Activated naive CD4-positive, alpha-beta T cell treated with anti-CD3 and anti-CD28 coated beads, Interleukin-2, amount 10 ng/mL, durations not matched to agents 7 days and 5 days (primary cell): ENCODE measurements at regions not wholly inside any gene's neighbourhood (a gene's known extent, or its start where the extent isn't known, plus 50 kb on each side); places are given as distances from the start of the nearest gene placed in this dataset.

Source experiments
- CTCF ChIA-PET: fragments of 350-600 bp; sonication (Branson Sonifier 250); formaldehyde crosslinking; loops from one replicate; lab custom pipeline; 2021; ENCODE audit warnings: antibody characterized with exemption; lab: Charles Lee
- DNase-seq: peaks from one replicate; pipeline ENCODE4 v3.0.0-alpha.2; 2020
- H3K27ac Mint-ChIP-seq: one replicate; pipeline ENCODE4 v1.8.0; 2021; ENCODE audit warnings: mild to moderate bottlenecking, moderate library complexity, mixed read lengths
- H3K27me3 Mint-ChIP-seq: one replicate; pipeline ENCODE4 v1.8.0; 2021; ENCODE audit warnings: mild to moderate bottlenecking, mixed read lengths
- H3K36me3 Mint-ChIP-seq: one replicate; pipeline ENCODE4 v1.8.0; 2021; ENCODE audit warnings: mixed read lengths
- H3K4me1 Mint-ChIP-seq: one replicate; pipeline ENCODE4 v1.8.0; 2021; ENCODE audit warnings: mixed read lengths
- H3K4me3 Mint-ChIP-seq: one replicate; pipeline ENCODE4 v1.8.0; 2021; ENCODE audit warnings: mild to moderate bottlenecking, moderate library complexity, mixed read lengths
- H3K9me3 Mint-ChIP-seq: one replicate; pipeline ENCODE4 v1.8.0; 2021; ENCODE audit warnings: mixed read lengths

DNA sequence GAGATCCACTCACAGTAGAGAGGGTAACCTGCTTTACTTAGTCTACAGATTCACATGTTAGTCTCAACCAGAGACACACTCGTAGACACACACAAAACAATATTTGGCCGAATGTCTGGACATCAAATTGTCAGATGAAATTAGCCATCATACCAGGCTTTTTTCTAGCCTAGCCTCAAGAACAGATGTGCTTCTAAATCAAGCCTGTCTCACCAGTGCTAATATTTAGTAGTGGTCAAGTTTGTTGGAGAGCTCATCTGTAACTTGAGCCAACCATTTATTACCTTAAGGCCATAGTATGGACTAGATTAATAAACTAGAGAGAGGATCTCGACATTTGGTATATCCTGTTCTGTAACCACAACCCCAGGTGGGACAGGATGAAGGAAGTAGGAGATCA lies 1118.8 kb upstream of the MAP3K7 start:
- Mint-ChIP-seq H3K9me3 (peaks cover 3% of the 10 kb centered on the region), H3K27ac (no peak overlapping the region), H3K4me3 (no peak overlapping the region), H3K4me1 (no peaks in the 10 kb centered on the region), H3K27me3 (no peaks in the 10 kb centered on the region), H3K36me3 (no peaks in the 10 kb centered on the region)
- CTCF ChIA-PET: no interaction called here
- DNase-seq: no peak

DNA sequence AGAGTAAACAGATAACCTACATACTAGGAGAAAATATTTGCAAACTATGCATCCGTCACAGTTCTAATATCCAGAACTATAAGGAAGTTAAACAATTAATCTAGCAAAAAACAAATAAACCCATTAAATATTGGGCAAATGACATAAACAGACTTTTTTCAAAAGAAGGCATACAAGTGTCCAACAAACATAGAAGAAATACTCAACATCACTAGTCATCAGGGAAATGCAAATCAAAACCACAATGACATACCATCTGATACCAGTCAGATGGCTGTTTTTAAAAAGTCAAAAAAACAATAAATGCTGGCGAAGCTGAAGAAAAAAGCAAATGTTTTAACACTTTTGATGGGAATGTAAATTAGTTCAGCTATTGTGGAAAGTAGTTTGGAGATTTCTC lies 1117.7 kb upstream of the MAP3K7 start:
- H3K9me3 Mint-ChIP-seq: peaks cover 3% of the 10 kb centered on the region
- no peaks in the 10 kb centered on the region for H3K36me3 Mint-ChIP-seq

DNA sequence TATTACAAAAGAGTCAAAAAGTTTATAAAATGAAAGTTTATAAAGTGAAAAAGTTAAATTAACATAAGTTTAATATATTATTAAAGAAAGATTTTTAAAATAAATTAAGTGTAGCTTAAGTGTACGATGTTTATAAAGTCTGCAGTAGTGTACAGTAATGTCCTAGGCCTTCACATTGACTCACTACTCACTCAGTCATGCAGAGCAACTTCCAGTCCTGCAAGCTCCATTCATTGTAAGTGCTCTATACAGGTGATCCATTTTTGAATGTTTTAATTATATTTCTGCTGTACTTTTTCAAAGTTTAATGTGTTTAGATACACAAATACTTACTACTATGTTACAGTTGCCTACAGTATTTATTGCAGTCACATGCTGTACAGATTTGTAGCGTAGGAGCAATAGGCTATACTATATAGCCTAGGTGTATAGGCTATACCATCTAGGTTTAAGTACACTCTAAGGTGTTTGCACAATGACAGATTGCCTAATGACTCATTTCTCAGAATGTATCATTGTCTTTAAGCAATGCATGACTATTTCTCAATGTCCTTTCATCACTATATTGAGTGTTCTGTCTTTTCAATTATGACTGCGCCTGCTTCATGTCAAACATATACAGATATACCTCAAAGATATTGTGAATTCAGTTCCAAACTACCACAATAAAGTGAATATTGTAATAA lies 1110.3 kb upstream of the MAP3K7 start:
- DNase-seq: no peak
- H3K4me3 Mint-ChIP-seq: no peak overlapping the region
- H3K4me1 Mint-ChIP-seq: no peaks in the 10 kb centered on the region
- CTCF ChIA-PET: no interaction called here
- no peak overlapping the region for H3K27ac Mint-ChIP-seq
- no peaks in the 10 kb centered on the region for H3K27me3 Mint-ChIP-seq
- no peaks in the 10 kb centered on the region for H3K36me3 Mint-ChIP-seq
- peaks cover 3% of the 10 kb centered on the region for H3K9me3 Mint-ChIP-seq

More for the DNA sequence above, 1117.7 kb upstream of the MAP3K7 start:
- H3K27me3 Mint-ChIP-seq: no peaks in the 10 kb centered on the region
- H3K27ac Mint-ChIP-seq: no peak overlapping the region
- CTCF ChIA-PET: no interaction called here
- H3K4me3 Mint-ChIP-seq: no peak overlapping the region
- DNase-seq: no peak
- H3K4me1 Mint-ChIP-seq: no peaks in the 10 kb centered on the region

DNA sequence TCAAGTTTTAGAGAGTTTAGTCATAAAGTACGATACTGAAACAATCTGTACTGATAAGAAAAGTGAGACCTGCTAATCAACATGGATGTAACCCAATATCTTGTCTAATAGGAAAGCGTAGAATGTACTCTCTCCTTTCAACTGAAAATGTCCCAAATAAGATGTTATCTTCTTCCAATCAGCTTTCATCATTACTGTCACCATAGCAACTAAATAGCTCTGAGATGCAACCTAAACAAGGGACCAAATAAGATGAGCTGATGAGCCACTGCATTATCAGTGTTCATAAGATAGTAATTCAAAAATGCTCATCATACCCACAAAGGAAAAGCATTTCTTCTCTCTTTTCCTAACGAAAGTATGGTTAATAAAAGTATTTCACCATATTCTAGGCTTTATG lies 1108.3 kb upstream of the MAP3K7 start:
- CTCF ChIA-PET: no interaction called here
- Mint-ChIP-seq H3K36me3 (no peaks in the 10 kb centered on the region), H3K27me3 (no peaks in the 10 kb centered on the region), H3K27ac (no peak overlapping the region), H3K9me3 (no peaks in the 10 kb centered on the region), H3K4me1 (no peaks in the 10 kb centered on the region), H3K4me3 (no peak overlapping the region)
- DNase-seq: no peak

DNA sequence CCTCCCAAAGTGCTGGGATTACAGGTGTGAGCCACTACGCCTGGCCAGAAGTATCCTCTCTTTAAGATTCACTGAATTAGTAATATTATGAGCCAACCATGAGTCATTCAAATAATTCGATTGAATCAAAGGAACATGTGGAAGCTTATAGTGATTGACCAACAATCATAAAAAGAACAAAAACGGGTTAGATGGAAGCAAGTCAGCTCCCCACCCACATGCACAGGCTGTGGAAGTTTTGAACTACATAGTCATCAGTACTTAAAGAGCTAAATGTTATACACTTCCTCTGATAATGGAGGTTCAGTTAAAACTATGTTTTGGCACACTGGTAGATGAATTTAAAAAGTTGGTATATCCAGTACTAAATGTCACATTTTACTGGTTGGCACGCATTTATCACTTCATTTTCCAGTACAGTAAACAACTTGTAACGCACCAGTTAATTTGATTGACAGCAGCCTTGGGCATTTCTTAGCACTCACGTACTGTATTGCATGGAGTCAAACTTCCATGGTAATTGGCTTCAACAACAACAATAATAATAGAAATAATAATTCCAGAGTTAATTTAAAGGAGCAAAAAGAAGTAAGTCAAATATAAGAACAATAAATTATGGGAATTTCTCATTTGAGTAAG lies 1107.3 kb upstream of the MAP3K7 start:
- CTCF ChIA-PET: no interaction called here
- Mint-ChIP-seq H3K4me1 (no peaks in the 10 kb centered on the region), H3K27me3 (no peaks in the 10 kb centered on the region), H3K36me3 (no peaks in the 10 kb centered on the region), H3K9me3 (no peaks in the 10 kb centered on the region), H3K4me3 (no peak overlapping the region), H3K27ac (no peak overlapping the region)
- no peak for DNase-seq

DNA sequence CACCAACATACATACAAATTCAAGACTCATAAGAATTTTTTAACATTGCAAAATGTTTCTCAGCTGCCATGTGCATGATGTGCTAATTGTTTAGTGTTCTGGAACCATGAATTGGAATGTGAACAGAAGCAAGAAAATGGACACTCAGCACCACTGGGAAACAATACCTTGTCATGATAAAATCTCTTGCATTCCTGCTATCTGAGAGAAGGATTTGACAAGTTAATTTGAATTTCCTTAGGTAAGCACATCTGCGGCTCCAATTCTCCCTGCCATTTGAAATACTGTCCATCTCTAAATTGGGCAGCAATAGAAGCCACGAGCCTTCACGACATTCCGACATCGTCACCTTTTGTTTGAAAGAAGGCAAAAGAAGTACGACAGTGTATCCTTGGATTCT lies 1104.6 kb upstream of the MAP3K7 start:
- H3K27ac Mint-ChIP-seq: no peak overlapping the region
- H3K4me1 Mint-ChIP-seq: no peaks in the 10 kb centered on the region
- DNase-seq: no peak
- no peaks in the 10 kb centered on the region for H3K9me3 Mint-ChIP-seq
- H3K27me3 Mint-ChIP-seq: no peaks in the 10 kb centered on the region
- CTCF ChIA-PET: no interaction called here
- no peak overlapping the region for H3K4me3 Mint-ChIP-seq
- H3K36me3 Mint-ChIP-seq: no peaks in the 10 kb centered on the region

DNA sequence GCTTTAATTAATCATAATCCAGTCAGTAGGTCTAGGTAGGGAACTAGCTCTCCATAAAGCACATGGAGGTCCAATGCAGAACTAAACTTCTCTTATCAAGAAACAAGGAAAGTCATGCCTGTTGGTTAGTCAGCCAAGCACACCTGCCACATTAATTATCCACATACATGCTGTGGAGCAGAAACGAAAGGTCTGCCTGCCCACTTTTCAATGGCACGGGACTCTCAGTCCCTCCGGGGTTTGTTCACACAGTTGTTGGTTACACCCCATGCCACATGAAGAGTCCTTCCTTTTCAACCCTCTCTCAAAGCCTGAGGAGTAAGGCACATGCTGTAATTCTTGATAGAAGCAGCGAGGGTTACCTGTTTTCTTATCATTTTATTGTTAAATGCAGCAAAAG lies 1096.4 kb upstream of the MAP3K7 start:
- Mint-ChIP-seq H3K36me3 (no peaks in the 10 kb centered on the region), H3K9me3 (no peaks in the 10 kb centered on the region), H3K27ac (no peak overlapping the region), H3K4me3 (no peak overlapping the region), H3K27me3 (no peaks in the 10 kb centered on the region), H3K4me1 (no peaks in the 10 kb centered on the region)
- CTCF ChIA-PET: no interaction called here
- no peak for DNase-seq

DNA sequence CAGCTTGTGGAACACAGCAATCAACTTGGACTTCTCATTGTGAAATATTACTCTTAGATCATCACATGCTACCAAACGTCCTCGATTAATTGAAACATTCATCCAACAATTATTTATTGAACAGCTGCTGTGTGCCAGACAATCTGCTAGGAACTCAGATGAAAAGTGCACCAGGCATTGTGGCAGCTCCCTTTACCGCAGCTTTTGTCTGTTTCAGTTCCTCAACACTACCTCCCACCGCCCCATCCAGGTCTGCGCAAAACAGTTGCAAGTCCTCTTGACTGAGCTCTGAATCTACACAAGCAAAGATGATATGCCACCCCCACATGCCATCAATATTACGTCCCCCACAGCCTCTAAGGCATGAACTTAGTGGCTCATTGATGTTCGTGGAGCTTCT lies 1094.4 kb upstream of the MAP3K7 start:
- Mint-ChIP-seq H3K9me3 (no peaks in the 10 kb centered on the region), H3K4me1 (no peaks in the 10 kb centered on the region), H3K27ac (no peak overlapping the region), H3K27me3 (no peaks in the 10 kb centered on the region), H3K36me3 (no peaks in the 10 kb centered on the region), H3K4me3 (no peak overlapping the region)
- CTCF ChIA-PET: no interaction called here
- no peak for DNase-seq

DNA sequence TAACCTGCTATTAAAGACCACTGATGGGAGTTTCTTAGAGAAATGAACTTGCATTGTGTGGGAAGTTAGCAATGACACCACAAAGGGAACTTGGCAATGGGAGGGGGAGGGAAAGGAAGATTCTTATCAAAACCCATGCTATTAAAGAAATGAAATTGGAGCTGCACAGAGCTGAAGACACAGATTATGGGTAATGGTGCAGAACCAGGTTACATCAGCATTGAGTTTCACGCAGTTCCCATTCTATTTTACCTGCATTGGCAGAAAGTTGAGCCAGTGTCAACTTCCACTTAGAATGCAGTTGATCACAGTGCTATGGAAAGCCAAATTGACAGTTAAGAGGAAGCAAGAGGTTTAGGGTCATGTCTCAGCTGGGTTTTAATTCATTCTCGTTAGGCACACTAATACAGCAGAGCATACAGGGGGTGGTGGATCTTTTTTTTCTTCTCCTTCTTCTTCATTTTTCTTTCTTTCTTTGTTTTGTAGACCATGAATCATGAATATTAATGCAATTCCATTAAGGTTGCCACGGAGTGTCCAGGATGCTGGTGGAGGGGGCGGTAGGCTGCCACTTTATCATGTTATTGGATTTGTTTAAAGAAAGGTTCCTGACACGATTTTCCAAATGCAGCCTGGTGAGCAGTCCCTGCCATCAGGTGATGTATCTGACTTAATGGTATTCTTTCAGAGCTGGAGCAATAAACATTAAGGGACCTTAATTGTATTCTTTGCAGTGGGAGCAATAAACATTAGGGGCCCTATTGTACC lies 1092.0 kb upstream of the MAP3K7 start:
- H3K36me3 Mint-ChIP-seq: no peaks in the 10 kb centered on the region
- no peaks in the 10 kb centered on the region for H3K27me3 Mint-ChIP-seq
- no peak for DNase-seq
- no peaks in the 10 kb centered on the region for H3K9me3 Mint-ChIP-seq
- H3K4me1 Mint-ChIP-seq: no peaks in the 10 kb centered on the region
- no peak overlapping the region for H3K4me3 Mint-ChIP-seq
- CTCF ChIA-PET: no interaction called here
- no peak overlapping the region for H3K27ac Mint-ChIP-seq

DNA sequence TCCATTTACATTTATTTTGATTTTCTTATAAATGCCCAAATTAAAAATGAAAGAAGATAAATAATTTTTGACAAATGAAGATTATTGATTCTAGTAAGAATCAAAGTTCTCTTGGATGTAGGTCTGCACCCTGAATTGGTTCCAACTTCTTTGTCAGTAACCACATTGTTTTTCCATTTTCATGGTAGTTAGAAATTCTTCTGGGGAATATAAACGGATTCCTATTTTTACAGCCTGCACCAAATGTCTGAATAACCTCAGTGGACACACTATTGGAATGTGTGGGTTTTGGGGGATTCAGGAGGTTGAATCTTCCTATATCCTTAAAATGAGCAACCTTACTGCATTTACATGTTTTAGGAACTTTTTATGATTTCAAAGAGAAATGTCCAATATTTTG lies 1085.3 kb upstream of the MAP3K7 start:
- no peak for DNase-seq
- no peaks in the 10 kb centered on the region for H3K4me1 Mint-ChIP-seq
- H3K36me3 Mint-ChIP-seq: no peaks in the 10 kb centered on the region
- peaks cover 2% of the 10 kb centered on the region for H3K9me3 Mint-ChIP-seq
- CTCF ChIA-PET: no interaction called here
- no peak overlapping the region for H3K4me3 Mint-ChIP-seq
- H3K27ac Mint-ChIP-seq: no peak overlapping the region
- no peaks in the 10 kb centered on the region for H3K27me3 Mint-ChIP-seq

DNA sequence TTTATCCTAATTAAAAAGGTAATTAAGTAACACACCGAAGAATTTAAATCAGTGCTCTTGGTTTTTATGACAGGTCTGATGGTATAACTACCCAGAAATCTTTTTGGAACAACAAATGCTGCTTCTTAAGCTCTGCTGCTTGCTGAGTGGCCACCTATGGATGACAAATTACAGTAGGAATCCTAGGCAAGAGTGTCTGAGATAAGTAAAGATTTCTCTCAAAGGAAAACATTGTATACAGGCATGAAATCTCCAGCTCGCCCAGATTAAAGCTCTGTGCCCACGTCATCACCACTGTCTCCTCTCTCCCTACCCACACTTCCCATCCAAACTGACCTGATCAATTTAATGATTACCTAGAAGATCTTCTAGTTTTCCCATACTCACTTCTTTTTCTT lies 1083.0 kb upstream of the MAP3K7 start:
- Mint-ChIP-seq H3K27ac (no peak overlapping the region), H3K36me3 (no peaks in the 10 kb centered on the region), H3K9me3 (peaks cover 2% of the 10 kb centered on the region), H3K4me1 (no peaks in the 10 kb centered on the region), H3K27me3 (no peaks in the 10 kb centered on the region), H3K4me3 (no peak overlapping the region)
- CTCF ChIA-PET: no interaction called here
- no peak for DNase-seq

DNA sequence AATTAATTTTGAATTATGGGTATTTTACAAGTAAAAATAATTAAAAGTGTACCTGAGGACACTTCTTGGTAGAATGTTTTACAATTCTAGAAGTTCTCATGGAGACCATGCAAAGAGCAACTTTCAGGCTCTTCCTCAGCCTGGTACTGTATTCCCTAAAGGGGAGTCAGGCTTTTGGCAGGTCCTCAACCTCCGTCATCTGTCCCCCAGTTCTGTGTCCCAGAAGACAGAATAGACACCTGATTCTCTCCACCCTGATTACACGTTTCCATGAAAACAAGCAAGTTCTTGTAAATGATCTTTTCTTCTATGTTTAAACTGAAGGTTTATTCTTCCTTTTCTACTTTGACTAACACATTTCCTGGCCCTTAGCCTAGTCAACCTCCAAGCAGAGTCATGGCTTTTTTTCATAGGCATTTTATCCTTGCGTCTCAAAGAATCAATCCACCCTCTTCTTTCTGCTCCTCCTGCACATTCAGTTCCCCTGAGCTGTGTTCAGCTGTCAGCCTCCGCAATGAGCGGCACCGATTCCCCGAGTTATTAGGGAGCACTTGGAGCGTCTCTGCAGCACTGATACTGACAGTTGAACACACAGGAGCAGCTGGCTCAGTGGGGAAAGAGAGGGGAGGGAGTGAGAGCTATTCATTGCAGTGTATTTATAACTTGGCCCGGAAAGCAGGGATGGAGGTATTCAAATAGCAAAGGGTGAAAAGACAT lies 1082.4 kb upstream of the MAP3K7 start:
- Mint-ChIP-seq H3K9me3 (peaks cover 5% of the 10 kb centered on the region), H3K27ac (no peak overlapping the region), H3K4me1 (no peaks in the 10 kb centered on the region), H3K27me3 (no peaks in the 10 kb centered on the region), H3K4me3 (no peak overlapping the region), H3K36me3 (no peaks in the 10 kb centered on the region)
- CTCF ChIA-PET: no interaction called here
- no peak for DNase-seq

DNA sequence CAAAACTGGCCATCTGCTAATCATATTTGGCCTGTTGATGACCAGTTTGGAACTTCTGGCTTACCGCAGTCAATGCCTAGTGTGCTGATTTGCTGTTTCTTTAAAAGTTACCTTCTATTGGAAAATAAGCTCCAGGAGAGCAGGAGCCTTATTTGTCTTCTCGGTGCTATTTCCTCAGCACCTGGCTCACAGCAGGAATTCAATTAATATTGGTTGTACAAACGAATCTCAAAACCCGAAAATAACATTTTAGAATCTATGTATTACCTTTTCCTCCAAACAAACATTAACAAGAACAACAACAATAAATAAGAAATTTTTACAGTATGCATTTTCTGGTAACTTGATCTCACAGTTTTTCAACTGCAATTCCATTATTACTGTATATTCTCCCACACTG lies 1080.7 kb upstream of the MAP3K7 start:
- Mint-ChIP-seq H3K27ac (no peak overlapping the region), H3K27me3 (no peaks in the 10 kb centered on the region), H3K9me3 (peaks cover 6% of the 10 kb centered on the region), H3K4me3 (no peak overlapping the region), H3K4me1 (no peaks in the 10 kb centered on the region), H3K36me3 (no peaks in the 10 kb centered on the region)
- CTCF ChIA-PET: no interaction called here
- no peak for DNase-seq

DNA sequence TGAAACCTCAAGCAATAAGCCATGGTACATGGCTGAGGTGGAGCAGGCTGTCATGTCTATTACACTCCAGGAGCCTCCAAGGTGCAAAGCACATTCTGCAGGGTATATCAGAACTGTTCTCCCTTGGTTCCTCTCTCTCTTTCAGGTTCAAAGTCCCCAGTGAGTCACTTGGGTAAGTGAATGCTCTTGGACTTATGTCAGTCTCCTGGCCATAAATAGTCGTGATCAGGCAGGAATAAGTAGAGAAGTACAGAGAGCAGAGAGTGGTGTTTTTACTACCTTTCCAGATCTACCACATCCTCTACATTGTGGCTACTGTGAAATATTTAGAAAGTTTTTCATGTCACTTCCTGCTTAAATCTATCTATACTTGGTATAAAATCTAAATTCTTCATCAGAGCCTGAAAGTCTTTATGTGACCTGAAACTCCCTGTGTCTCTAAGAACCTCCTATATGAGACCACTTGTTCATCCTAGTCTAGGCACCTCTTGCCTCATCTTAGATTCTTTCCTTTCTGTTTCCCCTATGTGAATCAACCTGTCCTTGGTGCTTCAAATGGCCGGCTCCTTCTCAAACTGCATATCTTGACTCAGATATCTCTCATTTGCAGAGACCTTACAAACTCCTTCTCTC lies 1077.6 kb upstream of the MAP3K7 start:
- Mint-ChIP-seq H3K9me3 (peaks cover 6% of the 10 kb centered on the region), H3K27ac (no peak overlapping the region)

More for the DNA sequence above, 1077.6 kb upstream of the MAP3K7 start:
- Mint-ChIP-seq H3K36me3 (no peaks in the 10 kb centered on the region), H3K4me3 (no peak overlapping the region), H3K4me1 (no peaks in the 10 kb centered on the region), H3K27me3 (no peaks in the 10 kb centered on the region)
- CTCF ChIA-PET: no interaction called here
- no peak for DNase-seq
